GM06990 (cell line): ENCODE measurements at regions not wholly inside any gene's neighbourhood (a gene's known extent, or its start where the extent isn't known, plus 50 kb on each side); places are given as distances from the start of the nearest gene placed in this dataset.

ENCODE experiments used
- DNase-seq: peaks from one replicate; pipeline ENCODE4 v3.0.0-alpha.2; 2011; ENCODE audit not compliant: insufficient read length; ENCODE audit errors: extremely low read depth
- H3K27me3 ChIP-seq: replicated peaks from 2 replicates; pipeline ENCODE4 v1.6.0; 2011; ENCODE audit warnings: low read length; ENCODE audit not compliant: control insufficient read depth, insufficient read depth
- H3K36me3 ChIP-seq: 2 replicates; pipeline ENCODE4 v1.5.1; 2011; ENCODE audit warnings: low read length; ENCODE audit not compliant: control insufficient read depth, insufficient read depth
- H3K4me3 ChIP-seq: replicated peaks from 2 replicates; pipeline ENCODE4 v1.5.1; 2011; ENCODE audit warnings: low read depth, mild to moderate bottlenecking, control low read depth, low read length
- TF ChIP-seq, protein P1 (sequence below): IDR thresholded peaks from 2 replicates; pipeline ENCODE4 v1.5.1; 2011; ENCODE audit warnings: low read length, control low read depth, mild to moderate bottlenecking, inconsistent platforms; ENCODE audit not compliant: insufficient read depth, poor library complexity, severe bottlenecking

DNA sequence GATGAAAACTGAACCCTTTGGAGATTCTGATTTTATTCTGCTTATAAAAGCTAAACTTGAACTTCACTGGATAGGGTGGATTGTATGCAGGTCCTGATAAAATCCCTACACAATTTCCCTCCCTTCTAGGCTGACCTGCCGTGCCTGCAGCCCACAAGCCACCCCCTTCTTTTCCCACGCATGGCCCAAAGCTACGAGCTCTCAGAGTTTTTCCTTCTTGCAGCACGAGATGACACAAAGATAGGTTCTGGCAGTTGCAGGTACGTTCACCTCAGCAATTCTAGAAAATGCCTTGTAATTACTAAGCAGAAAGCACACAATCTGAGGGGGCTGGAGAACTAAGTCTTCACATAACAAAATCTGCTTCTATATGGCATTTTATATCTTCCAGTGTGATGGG, 110.6 kb upstream of the ATP8B1 start:
- no peak overlapping the region for H3K4me3 ChIP-seq
- no peaks in the 10 kb centered on the region for H3K36me3 ChIP-seq
- DNase-seq: no peak
- TF ChIP-seq, protein P1, sequence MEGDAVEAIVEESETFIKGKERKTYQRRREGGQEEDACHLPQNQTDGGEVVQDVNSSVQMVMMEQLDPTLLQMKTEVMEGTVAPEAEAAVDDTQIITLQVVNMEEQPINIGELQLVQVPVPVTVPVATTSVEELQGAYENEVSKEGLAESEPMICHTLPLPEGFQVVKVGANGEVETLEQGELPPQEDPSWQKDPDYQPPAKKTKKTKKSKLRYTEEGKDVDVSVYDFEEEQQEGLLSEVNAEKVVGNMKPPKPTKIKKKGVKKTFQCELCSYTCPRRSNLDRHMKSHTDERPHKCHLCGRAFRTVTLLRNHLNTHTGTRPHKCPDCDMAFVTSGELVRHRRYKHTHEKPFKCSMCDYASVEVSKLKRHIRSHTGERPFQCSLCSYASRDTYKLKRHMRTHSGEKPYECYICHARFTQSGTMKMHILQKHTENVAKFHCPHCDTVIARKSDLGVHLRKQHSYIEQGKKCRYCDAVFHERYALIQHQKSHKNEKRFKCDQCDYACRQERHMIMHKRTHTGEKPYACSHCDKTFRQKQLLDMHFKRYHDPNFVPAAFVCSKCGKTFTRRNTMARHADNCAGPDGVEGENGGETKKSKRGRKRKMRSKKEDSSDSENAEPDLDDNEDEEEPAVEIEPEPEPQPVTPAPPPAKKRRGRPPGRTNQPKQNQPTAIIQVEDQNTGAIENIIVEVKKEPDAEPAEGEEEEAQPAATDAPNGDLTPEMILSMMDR: no peak
- no peaks in the 10 kb centered on the region for H3K27me3 ChIP-seq

DNA sequence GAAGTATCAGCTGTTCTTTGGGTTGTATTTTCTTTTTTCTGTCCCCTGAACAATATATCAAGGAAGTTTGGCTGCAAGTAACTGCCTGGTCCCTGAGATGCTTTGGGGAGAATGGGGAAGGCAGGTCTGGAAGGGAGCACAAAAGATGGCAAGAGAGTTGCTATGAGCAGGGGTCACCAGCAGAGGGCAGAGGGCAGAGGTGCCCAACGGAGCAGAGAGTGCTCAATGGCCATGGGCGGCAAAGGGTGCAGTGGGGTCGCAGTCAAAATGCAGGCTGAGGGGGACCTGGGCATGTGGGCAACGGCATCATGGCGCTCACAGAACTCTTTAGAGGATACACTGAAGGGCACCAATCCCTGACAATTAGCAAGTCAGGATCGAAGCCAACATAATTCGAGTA, 107.7 kb upstream of the ATP8B1 start:
- Histone ChIP-seq H3K4me3 (no peak overlapping the region), H3K27me3 (peaks cover 2% of the 10 kb centered on the region), H3K36me3 (no peaks in the 10 kb centered on the region)
- TF ChIP-seq, protein P1: peak; percentile 72
- DNase-seq: no peak

DNA sequence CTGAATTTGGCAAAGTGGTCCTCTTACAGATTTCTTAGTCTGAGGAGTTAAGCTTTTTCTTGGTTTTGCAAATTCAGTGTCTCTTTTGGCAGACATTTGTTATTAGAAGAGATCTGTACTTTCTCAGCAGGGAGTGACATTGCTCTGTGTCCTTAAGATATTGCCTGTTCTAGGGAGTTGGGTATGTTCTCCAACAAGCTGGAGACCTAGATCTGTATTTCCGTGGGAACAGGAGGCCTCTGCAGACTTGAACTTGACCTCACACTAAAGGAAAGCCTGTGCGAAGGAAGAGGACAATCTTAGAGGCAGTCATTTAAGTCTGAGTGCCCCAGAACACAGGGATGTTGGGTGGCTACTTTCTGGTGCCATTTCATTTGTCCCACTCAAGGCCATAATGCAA, 107.0 kb upstream of the ATP8B1 start:
- no peak for DNase-seq

DNA sequence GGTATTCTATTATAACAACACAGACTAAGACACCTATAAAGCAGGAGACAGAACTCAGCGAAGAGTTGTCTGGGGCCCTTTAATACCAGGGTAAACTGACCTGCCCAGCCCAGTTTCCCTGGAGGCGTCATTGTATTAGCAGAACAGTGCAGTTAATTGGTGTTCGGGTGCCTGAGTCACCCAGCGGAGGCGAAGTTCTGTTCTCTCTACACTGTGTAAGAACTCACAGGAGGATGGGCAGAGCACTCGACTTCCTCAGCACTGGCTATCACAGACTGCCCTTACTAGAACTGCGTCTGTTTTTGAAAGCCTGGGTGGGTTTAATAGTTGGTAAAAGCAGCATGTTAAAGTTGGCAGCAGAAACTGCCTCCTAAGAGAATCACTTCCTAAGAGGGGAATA, 106.5 kb upstream of the ATP8B1 start:
- Histone ChIP-seq H3K27me3 (peaks cover 2% of the 10 kb centered on the region), H3K4me3 (no peak overlapping the region), H3K36me3 (no peaks in the 10 kb centered on the region)
- DNase-seq: no peak
- TF ChIP-seq, protein P1: no peak

More for the DNA sequence above, 107.0 kb upstream of the ATP8B1 start:
- Histone ChIP-seq H3K36me3 (no peaks in the 10 kb centered on the region), H3K4me3 (no peak overlapping the region), H3K27me3 (peaks cover 2% of the 10 kb centered on the region)
- TF ChIP-seq, protein P1: no peak

DNA sequence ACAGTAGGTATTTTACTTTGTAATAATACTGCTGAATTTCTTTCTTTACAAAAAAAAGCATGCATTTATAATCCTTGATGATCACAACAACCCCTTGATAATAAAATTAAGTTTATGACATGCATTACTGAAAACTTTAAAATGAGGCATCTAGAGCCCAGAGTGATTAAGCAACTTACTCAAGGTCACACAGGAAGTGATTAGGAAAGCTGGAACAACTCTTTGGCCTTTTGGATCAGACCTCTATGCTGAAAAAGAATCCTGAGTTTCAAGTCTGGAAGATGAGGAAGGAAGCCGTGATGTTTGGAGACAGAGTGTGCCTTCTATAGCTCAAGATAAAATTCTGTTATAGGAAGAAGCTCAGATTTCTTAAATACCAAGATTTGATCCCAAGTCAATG, 105.0 kb upstream of the ATP8B1 start:
- Histone ChIP-seq H3K27me3 (peaks cover 2% of the 10 kb centered on the region), H3K36me3 (no peaks in the 10 kb centered on the region), H3K4me3 (no peak overlapping the region)
- DNase-seq: no peak
- TF ChIP-seq, protein P1: no peak

DNA sequence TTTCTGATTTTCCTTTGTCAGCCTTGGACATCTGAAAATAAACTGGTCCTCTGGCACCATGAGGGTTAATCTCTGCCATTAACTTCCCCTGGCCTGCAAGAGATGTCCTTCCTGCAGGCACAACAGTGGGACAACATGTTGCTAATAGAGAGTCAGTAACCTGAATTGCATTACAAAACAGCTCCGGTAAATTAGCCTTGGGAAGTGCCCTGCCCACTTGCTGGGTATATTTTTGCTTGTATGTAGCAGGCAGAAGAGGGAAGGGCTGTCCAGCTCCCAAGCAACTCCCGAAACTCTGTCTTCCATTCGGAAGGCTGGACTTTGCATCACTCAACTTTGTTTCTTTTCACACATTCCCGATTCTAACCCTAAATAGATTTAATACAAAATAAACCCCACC, 104.4 kb upstream of the ATP8B1 start:
- no peaks in the 10 kb centered on the region for H3K36me3 ChIP-seq
- H3K27me3 ChIP-seq: peaks cover 2% of the 10 kb centered on the region
- no peak for DNase-seq
- TF ChIP-seq, protein P1: no peak
- no peak overlapping the region for H3K4me3 ChIP-seq
